Right lobe of liver (tissue), 4 donors: ENCODE measurements at regions not wholly inside any gene's neighbourhood (a gene's known extent, or its start where the extent isn't known, plus 50 kb on each side); places are given as distances from the start of the nearest gene placed in this dataset.

Source experiments
- POLR2A ChIP-seq: fragments of 450-650 bp; IDR thresholded peaks from one replicate; pipeline ENCODE4 v1.6.1; 2017; ENCODE audit warnings: antibody characterized with exemption, mild to moderate bottlenecking
- TF ChIP-seq, protein P1 (sequence below), 4 donors: fragments of 200-600 bp in 3 of 4; fragments of 450-650 bp in 1 of 4; IDR thresholded peaks; one replicate each; pipeline versions ENCODE4 v1.5.1 to v1.8.0; 2016 to 2022; ENCODE audit warnings: antibody characterized with exemption in 4 of 4, mild to moderate bottlenecking in 2 of 4
- donor health status: DM: no; HTN: no; CAD: no.
- donor health status: DM: no; HTN: no; CAD: no.
- donor health status: DM: no; HTN: yes; CAD: no.

- no peak for TF ChIP-seq POLR2A
- TF ChIP-seq, protein P1, sequence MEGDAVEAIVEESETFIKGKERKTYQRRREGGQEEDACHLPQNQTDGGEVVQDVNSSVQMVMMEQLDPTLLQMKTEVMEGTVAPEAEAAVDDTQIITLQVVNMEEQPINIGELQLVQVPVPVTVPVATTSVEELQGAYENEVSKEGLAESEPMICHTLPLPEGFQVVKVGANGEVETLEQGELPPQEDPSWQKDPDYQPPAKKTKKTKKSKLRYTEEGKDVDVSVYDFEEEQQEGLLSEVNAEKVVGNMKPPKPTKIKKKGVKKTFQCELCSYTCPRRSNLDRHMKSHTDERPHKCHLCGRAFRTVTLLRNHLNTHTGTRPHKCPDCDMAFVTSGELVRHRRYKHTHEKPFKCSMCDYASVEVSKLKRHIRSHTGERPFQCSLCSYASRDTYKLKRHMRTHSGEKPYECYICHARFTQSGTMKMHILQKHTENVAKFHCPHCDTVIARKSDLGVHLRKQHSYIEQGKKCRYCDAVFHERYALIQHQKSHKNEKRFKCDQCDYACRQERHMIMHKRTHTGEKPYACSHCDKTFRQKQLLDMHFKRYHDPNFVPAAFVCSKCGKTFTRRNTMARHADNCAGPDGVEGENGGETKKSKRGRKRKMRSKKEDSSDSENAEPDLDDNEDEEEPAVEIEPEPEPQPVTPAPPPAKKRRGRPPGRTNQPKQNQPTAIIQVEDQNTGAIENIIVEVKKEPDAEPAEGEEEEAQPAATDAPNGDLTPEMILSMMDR (IDR thresholded peaks at IDR 0.05), result no peak
Observed at GRCh38 chr3:81289676-81290075, 471.8 kb downstream of the GBE1 start.
